GM21529 (cell line): ENCODE measurements at regions not wholly inside any gene's neighbourhood (a gene's known extent, or its start where the extent isn't known, plus 50 kb on each side); places are given as distances from the start of the nearest gene placed in this dataset.

ENCODE experiments used
- ATAC-seq: cut with Tn5 transposase; IDR thresholded peaks from one replicate; pipeline ENCODE4 v1.9.1; 2021; ENCODE audit not compliant: unreplicated experiment

DNA sequence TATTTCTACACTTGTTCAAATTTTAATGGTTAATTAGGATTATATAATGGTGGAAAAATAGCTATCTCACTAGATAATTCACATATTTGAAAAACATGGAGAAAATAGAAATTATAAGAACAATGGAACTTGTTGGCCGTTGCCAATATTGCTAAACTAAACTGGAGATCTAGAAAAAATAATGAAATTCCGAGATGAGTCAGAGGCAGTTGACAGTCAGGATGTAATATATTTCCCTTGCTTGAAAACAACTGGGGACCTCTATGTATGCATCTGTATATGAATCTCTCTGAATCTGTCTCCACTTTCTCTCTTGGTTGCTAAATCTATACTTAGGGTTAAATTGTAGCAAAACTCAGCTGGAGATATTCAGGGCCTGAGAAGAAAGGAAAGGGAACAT is 1108.2 kb upstream of the GJE1 start:
- no peak for ATAC-seq

DNA sequence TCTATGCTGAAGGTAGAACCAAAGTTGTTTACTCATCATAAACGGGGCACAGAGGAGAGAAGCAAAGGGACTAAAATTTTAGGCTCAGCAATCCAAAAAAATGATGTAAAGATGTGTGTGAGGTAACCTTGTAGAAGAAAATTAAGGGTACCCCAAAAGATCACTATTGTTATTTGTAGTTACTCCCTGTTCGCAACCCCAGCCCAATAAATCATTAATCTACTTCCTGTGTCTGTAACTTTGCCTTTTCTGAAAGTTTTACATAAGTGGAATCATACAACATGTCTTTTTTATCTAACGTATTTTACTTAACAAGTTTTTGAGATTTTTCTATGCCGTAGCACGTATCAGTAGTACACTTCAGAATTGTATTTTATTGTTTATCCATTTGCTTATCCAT is 1114.8 kb upstream of the GJE1 start:
- no peak for ATAC-seq

DNA sequence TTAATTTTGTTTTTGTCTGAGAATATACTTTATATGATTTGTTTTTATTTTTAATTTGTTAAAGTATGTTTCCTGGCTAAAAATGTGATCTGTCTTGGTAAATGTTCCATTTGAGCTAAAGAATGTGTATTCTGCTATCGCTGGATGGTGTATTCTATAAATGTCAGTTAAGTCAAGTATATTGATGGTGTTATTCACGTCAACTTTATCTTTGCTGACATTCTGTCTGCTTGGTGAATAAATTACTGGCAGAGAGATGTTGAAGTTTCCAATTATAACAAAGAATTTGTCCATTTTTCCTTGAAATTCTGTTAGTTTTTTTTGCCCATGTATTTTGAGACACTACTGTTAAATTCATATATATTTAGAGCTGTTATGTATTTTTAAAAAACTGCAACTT is 1131.8 kb upstream of the GJE1 start:
- no peak for ATAC-seq

DNA sequence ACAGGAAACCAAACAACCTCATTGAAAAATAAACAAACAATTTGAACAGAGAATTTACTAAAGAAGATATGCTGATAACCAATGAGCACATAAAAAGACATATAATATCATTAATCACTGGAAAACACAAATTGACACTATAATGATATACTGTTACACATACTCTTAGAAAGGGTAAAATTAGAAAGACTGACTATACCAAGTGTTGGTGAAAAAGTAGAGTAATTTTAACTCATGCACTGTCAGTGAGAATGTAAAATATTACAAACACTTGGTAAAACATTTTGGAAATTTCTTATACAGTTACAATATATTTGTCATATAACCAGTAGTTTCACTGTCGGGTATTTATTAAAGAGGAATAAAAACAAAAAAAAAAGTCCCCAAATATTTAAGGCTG is 1139.2 kb upstream of the GJE1 start:
- no peak for ATAC-seq

DNA sequence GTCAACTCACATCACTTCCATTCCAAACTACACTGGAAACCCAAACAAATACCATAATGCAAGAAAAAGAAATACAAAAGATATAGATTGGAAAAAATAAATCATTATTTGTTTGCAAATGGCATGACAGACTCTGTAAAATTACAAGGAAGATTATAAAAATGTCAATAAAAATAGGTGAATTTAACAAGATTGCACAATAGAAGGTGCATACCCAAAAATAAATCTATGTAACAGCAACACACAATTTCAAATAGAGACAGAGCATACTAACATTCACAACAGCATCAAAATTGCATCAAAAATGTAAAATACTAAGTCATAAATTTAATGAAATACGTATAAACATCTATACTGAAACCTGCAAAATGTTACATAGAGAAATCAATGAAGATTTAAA is 1140.0 kb upstream of the GJE1 start:
- ATAC-seq = no peak

DNA sequence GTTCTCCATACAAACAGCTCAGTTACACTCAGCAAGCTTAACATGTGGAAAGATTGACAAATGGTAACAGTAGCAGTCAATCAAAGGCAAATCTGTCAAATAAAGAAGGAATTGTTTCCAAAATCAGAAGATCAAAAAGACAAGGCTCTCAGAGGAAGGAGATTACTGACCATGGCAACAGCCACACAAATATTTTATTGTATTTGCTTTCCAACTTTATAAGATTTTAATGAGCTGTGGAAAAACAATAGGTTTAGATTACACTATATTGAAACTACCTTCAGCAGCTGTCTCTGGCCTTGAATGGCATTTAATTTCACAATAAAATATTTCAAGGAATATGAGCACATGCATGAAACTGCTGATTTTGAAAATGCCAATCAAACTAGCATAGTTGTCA is 1143.9 kb upstream of the GJE1 start:
- no peak for ATAC-seq

DNA sequence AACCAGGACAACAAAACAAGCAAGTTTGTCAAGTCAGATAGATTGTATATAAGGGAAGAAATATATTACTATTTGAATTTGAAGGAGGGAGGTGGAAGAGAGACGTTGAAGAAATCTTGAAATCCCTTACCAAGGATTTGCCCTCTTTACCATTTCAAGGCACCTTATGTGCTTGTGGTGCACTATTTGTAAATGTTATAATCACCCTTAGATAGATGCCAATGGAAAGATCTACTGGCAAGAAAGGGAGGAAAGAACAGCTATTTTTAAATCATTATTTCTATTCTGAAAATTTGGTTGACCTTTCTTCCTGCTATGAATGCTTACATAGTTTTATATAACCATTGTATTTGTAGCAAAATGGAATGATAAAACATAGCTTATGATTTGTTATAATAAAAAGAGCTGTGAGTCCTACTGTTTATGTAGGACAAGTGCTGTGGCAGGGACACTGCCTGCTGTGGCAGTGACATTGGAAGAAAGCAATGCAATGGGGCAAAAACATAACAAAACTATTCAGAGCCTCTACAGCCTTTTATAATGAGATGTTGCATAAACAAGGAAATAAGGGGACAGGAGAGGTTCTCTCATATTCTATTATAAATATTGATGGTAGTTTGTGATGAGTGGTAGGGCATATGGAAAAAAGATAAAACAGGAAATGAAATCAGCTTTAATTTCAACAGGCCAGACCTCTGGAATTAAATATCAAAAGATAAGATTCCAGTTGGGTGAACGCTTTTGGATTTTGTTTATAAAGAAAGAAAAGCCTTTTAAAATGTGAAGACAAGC is 1145.2 kb upstream of the GJE1 start:
- ATAC-seq = no peak

DNA sequence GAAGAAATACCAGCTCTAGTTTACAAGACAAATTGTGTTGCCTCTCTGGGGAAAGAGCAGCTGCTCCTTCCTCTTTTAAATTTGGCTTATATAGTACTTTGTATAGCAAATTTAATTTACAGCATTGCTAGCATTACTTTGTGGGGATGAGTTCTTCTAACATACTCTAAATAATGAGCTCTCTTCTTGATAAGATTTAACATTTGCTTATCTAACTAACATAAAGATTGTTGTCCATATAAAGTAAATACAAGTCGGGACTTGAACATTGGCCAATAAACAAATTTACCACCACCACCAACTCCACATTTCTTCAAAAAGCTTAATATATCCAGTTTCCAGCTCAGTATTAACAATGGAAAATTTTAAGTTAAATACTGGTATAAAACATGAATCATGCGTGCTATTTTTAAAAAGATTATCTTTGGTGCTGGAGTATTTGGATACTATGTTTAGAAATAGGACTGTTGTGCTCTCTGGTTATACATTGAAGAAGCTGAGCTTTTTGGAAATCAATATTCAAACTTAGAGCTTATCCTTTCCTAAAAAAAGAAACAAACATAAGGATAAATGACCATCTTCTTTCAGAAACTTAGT is 1146.9 kb upstream of the GJE1 start:
- no peak for ATAC-seq

DNA sequence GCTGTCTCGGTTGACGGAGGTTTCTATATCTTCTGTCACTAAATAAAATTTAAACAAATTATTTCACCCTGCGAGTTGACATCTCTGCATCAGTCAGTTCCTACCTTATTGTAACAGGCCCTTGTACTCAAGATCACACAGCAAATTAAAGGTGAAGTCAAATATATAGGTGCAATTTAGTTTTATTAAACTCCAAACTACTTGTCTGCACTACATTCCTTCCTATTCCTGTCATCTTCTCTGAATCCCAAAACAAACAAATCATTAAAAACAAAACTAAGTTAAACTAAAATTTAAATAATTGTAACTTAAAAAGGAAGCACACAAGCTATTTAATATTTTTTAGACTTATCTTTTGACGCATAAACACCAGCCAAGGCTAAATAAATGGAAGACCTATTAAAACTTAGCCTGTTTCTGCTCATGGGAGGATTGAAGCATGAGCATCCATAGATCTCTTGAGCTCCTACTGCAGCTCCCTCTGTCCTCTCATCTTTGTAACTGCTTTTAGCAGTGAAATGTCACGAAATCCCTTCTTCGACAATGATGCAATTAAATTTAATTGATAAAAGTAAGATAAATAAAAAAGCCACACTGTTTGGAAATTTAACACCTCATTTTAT is 1152.3 kb upstream of the GJE1 start:
- no peak for ATAC-seq

DNA sequence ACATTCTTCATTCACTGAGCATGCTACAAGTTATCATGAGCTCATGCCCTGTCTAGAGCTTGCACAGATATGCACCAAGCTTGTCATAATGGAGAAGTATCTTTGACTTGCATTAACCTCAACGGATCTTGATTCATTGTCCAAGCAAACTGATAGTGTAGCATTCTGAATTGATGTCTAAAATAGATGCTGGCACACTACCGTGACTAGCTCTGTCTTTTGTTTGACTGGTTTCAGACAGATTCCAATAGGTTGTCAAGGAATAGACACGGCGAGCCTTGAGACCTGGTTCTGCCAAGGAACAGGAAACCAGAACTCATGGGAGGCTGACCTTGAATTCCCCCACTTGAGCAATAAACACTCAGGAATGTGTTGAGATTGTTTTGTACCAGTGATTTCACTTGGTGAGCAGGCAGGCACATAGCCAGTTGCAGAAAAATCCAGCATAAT is 1153.1 kb upstream of the GJE1 start:
- ATAC-seq = no peak

DNA sequence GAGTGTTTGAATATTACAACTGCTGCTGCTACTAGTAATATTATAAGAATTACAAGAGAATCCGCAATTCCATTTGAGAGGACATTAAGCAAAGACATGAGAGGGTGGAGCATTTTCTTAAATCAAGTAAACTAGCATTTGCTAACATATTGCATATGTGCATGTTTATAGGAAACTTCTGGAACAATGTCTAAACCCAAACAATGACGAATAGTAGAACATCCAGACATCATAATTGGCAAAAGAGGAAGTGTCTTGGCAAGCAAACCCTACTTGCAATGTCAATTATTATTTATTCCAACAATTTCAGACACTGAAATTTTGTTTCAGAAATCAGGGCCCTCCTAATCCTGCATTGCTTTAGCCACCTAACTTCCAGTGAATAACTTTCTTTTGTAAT is 1155.3 kb upstream of the GJE1 start:
- no peak for ATAC-seq

DNA sequence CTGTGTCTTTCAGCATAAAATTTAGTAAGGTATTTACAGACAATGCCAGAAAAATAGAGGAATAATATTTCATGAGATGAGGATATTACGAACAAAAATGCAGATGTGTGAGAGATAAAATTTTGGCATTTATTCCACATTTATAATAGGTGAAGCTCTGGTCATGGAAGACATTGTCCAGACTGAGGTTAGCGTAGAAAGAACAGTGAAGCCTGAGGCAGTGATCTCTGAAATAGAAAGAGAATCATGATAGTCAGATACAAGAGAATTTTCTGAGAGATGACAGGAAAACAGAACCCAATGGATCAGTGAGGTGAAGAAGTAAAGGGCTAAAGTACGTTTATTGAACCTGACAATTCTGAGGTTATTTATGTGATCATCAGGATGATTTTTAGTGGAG is 1155.9 kb upstream of the GJE1 start:
- ATAC-seq = no peak

DNA sequence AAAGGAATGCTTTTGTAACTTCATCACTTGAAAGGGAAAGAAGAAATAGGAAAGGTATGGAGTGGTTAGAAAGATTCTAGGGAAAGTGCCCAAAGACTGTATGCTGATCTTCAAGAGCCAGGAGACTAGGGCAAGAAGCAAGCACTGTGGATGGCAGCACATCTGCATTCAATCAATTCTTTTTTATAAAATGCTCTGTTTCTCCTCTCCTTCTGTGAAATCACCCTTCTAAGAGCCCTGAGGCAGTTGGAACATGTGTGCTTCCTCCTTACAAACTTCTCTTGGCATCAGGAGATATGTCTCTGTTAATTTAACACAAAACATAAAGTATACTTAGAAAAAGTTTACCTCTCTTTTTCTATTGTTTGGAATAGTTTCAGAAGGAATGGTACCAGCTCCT is 1162.2 kb upstream of the GJE1 start:
- no peak for ATAC-seq

DNA sequence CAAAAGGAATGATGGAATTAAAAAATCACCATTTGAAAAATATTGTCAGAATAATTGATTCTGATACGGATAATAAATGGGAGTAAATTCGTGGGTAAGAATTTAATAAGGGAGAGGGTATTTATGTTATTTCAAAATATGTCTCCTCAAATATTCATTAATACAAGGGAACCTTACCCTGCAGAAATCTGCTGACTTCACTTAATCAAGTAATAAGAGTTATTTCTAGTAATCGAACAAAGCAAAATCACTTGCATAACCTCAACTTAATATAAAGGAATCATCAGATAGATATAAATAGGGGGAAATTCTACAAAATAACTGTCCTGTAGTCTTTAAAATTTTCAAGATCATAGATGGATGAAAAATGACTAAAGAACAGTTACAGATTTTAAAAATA is 1164.7 kb upstream of the GJE1 start:
- ATAC-seq = no peak

DNA sequence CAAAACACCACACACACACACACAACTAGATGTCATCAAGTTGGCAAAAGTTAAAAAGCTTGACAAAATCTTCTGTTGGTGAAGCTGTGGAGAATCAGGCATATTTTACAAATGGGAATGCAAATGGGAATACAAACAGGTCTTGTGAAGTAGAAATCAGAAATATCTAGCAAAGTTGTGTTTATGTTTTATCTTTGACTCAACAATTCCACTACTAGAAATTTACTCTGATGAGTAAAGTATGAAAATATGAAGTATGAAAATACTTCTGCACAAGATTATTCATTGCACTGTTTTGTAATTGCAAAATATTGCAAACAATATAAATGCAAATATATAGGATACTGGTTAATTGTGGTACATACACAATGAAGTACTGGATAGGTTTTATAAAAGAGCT is 1166.0 kb upstream of the GJE1 start:
- ATAC-seq = no peak

DNA sequence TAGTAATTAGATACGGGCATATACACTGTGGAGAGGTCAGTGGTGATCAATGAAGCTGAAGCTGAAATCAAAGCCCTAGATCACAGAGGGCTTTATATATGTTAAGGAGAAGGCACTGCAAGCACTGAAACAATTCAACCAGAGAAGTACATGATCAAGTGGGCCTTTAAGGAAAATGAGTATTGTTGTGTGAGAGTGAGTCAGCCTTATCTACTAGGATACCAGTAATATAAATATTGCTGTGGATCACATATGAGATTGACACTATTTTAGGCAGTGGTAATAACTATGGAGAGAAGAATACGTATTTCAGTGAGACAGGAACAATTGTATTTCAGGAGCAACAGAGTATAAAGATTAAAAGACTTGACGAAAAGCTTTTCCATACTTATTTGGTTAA is 1172.2 kb upstream of the GJE1 start:
- ATAC-seq = no peak

DNA sequence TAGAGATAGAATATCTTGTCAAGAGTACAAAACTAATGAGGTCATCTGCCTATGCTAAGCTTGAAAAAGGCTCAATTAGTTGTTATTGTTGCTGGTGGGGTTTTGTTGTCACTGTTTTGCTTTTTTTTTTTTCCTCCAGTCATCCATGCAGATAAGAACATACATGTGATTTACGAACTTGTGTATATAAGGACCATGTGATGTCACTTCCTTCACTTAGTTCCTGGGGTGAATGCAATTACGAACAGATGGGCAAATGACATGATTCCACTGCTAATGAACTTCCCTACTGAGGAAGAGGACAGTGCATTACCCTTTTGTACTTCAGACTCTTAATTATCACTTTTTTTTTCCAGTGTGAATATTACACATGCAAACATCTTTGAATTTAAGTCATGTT is 1175.3 kb upstream of the GJE1 start:
- no peak for ATAC-seq

DNA sequence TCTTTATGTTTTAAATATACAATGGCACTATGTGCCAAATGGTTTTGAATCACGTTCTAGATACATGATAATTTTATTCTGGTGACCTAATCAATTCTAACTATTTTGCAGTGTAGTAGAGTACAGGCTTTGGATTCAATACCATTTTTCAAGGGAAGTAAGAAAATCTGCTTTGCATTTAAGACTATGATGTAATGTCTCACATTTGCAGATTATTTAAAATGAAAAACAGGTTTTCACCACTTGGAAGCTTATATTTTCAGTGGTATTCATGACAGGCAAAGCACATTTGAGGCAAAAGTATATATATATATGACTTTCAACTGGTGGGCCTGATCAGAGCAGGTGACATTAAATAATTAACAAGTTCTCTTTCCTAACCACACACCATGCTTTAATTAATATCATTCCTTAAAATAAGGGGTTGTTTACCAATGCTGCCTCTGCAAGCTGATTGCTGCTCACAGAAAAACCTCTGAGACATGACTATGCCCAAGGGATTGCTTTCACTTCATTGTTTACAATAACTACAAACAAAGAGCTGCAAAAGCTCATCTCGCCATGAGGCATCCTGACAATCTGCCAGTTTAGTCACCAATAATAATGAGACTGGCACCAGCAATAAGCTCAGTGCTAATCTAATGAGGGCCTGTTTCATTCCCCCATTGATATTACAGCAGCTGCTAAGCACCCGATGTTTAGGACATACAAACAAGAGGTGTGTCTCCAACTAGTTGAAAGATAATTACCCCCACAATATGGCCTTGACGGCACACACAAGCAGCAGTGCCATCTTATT is 1176.0 kb upstream of the GJE1 start:
- ATAC-seq = no peak

DNA sequence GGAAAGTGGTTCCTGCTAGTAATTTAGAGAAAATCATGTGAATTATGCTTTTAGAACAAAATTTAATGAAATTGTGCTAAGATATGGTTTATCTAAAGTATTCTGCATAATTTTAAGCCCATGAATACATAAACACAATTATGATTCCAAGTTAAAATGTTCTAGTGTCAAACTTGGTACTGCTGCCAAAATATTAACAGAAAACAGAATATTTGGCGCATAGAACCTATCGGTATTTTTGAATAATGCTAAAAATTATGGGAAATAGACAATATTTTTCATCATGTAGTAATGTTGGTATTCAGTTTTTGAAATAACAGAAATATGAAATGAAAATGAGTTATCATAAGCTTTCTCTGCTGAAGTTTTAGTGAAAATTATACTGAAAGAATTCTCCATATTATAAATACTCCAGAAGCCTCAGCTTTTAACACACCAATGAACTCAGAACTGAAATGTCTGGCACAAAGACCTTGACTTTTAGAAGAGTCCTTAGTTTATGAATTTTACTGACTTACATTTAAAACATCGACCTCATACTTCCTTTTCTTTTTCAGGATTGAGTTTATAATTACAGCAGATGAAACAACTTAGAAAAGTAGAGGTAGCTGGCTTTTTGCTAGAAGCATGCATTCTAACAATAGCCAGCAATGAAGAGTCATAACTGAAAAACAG is 1192.3 kb upstream of the GJE1 start:
- ATAC-seq = no peak

DNA sequence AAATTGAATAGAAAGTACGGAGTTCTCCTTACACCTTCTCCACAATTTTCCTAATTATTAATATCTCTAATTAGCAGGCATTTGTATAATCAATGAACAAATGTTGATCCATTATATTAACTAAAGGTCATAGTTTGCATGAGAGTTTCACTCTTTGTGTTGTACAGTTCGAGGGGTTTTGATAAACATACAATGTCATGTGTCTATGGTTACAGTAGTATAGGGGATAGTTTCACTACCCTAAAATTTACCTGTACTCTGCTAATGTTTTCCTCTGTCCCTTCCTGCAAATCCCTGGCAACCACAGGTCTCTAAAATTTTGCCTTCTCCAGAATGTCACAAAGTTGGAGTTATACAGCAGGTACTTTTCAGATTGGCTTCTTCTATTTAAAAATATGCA is 1199.8 kb upstream of the GJE1 start:
- ATAC-seq = no peak

DNA sequence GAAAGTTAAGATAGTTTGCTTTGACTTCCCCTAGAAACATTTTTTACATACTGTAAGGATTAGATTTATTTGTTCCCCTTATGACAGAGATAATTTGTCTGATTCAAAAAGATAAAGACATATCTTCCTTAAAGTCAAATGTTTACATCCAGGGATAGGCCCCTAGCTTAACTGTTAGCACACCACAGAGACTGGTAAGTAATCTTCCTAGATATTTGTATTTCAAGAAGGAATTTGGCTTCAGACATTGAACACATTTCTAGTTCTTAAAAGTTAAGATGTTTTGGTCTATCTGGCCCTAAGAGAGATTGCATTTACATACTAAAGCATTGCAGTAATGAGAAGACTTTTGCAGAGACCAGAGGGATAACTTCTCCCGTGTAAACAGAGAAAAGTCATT is 1201.1 kb upstream of the GJE1 start:
- ATAC-seq = no peak
